ENCODE measurements at regions not wholly inside any gene's neighbourhood (a gene's known extent, or its start where the extent isn't known, plus 50 kb on each side); places are given as distances from the start of the nearest gene placed in this dataset.

GRCh38 chr10:61356354-61356753 lies 96.8 kb downstream of the TMEM26 start:
- DNase-seq: no peak
- H3K27me3 ChIP-seq (replicated peaks): no peaks in the 10 kb centered on the region
- in situ Hi-C loops (cut with HindIII; ENCODE audit: low pct_ligation_motif_present, low sequenced_read_pairs): no loop called here
- H3K27ac ChIP-seq: no peak overlapping the region
- no peak overlapping the region for H3K4me3 ChIP-seq (ENCODE audit: low read depth, low read length)
- H3K36me3 ChIP-seq (replicated peaks): no peaks in the 10 kb centered on the region
- no peak for TF ChIP-seq CTCF (IDR thresholded peaks at IDR 0.05; ENCODE audit: low read depth, low read length, missing control alignments)

DNA sequence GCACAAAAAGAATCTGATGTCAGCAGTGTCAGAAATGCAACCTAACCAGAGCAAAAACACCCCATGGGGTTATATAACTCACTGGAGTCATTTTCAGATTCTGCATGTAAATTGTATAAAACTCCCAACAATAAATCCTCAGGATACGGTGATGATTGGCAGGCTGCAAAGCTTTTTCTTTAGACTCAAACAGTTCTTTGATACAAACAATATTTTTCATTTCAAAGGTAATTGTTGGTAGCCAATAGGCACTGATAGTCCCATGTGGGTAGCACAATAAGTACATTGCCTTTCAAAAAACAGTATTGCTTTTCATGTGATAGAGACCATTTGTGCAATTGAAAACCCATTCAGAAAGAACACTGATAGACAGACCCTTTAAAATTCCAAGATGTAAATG lies 98.0 kb downstream of the TMEM26 start:
- H3K36me3 ChIP-seq (replicated peaks): no peaks in the 10 kb centered on the region
- no peaks in the 10 kb centered on the region for H3K27me3 ChIP-seq (replicated peaks)
- no peak for TF ChIP-seq CTCF (IDR thresholded peaks at IDR 0.05; ENCODE audit: low read depth, low read length, missing control alignments)
- no peak overlapping the region for H3K27ac ChIP-seq
- DNase-seq: no peak
- in situ Hi-C loops (cut with HindIII; ENCODE audit: low pct_ligation_motif_present, low sequenced_read_pairs): no loop called here
- no peak overlapping the region for H3K4me3 ChIP-seq (ENCODE audit: low read depth, low read length)

DNA sequence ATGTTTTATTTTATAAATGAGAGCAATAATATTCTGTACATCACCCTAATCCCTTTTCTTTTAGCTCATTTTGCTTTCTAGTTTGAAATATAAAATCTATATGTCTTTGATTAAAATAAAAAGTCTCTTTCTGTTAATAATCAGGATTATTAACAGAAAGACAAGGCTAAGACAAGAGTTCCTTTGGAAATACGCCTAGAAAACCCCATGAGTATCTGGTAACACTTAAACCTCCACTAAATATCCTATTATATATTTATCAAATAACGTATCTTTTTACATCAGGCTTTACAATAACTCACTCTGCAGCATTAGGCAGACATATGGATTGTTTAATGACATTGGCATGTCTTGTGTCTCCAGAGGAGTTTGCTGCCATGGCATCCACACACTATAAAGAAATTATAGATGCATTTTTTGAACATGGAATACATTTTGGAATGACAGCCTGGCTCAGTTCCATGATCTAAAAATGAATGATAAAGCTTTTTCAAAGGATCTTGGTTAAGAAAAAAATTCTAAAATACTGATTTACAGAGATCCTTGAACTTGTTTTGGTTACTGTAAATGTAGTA lies 98.7 kb downstream of the TMEM26 start:
- no peak for DNase-seq
- in situ Hi-C loops (cut with HindIII; ENCODE audit: low pct_ligation_motif_present, low sequenced_read_pairs): no loop called here
- TF ChIP-seq CTCF (IDR thresholded peaks at IDR 0.05; ENCODE audit: low read depth, low read length, missing control alignments): no peak

GRCh38 chr10:61350794-61351193 lies 102.4 kb downstream of the TMEM26 start:
- no peak for DNase-seq
- H3K27me3 ChIP-seq (replicated peaks): no peaks in the 10 kb centered on the region
- TF ChIP-seq CTCF (IDR thresholded peaks at IDR 0.05; ENCODE audit: low read depth, low read length, missing control alignments): no peak
- H3K4me3 ChIP-seq (ENCODE audit: low read depth, low read length): no peak overlapping the region
- in situ Hi-C loops (cut with HindIII; ENCODE audit: low pct_ligation_motif_present, low sequenced_read_pairs): no loop called here
- H3K36me3 ChIP-seq (replicated peaks): no peaks in the 10 kb centered on the region
- no peak overlapping the region for H3K27ac ChIP-seq

More for the DNA sequence above, 98.7 kb downstream of the TMEM26 start:
- no peak overlapping the region for H3K27ac ChIP-seq
- no peaks in the 10 kb centered on the region for H3K27me3 ChIP-seq (replicated peaks)
- no peak overlapping the region for H3K4me3 ChIP-seq (ENCODE audit: low read depth, low read length)
- H3K36me3 ChIP-seq (replicated peaks): no peaks in the 10 kb centered on the region

DNA sequence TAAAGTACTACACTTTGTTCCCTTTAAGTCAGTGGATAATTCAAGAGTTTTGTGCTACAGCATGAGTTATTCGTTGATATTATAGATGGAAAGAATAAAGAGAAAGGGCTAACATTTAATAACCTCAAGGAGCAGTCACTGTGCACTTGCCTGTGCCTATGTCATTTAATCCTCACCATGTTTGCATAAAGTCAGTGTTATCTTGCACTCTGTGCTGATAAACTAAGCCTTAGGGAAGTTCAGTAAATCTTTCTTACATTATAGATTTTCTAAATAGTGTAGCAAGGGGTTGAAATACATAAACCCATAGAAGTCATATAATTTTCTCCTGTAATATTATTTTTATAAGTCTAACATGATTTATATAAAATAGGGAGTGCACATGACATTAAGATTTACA lies 103.1 kb downstream of the TMEM26 start:
- H3K4me3 ChIP-seq (ENCODE audit: low read depth, low read length): no peak overlapping the region
- no peaks in the 10 kb centered on the region for H3K27me3 ChIP-seq (replicated peaks)
- no peak overlapping the region for H3K27ac ChIP-seq
- in situ Hi-C loops (cut with HindIII; ENCODE audit: low pct_ligation_motif_present, low sequenced_read_pairs): no loop called here
- DNase-seq: no peak
- no peaks in the 10 kb centered on the region for H3K36me3 ChIP-seq (replicated peaks)
- no peak for TF ChIP-seq CTCF (IDR thresholded peaks at IDR 0.05; ENCODE audit: low read depth, low read length, missing control alignments)

- in situ Hi-C loops (cut with HindIII; ENCODE audit: low pct_ligation_motif_present, low sequenced_read_pairs): no loop called here
- Histone ChIP-seq H3K4me3 (ENCODE audit: low read depth, low read length) (no peak overlapping the region), H3K36me3 (replicated peaks) (no peaks in the 10 kb centered on the region), H3K27ac (no peak overlapping the region), H3K27me3 (replicated peaks) (no peaks in the 10 kb centered on the region)
- no peak for DNase-seq
- no peak for TF ChIP-seq CTCF (IDR thresholded peaks at IDR 0.05; ENCODE audit: low read depth, low read length, missing control alignments)
Measured at GRCh38 chr10:61346796-61347413, 106.3 kb downstream of the TMEM26 start.
